IPS-15b (cell line): ENCODE measurements at regions not wholly inside any gene's neighbourhood (a gene's known extent, or its start where the extent isn't known, plus 50 kb on each side); places are given as distances from the start of the nearest gene placed in this dataset.

Experiments
- H3K27me3 ChIP-seq: one replicate; pipeline ENCODE4 v1.6.1; 2013; ENCODE audit warnings: low read length; ENCODE audit not compliant: control insufficient read depth, insufficient read depth
- H3K36me3 ChIP-seq: one replicate; pipeline ENCODE4 v1.6.1; 2013; ENCODE audit warnings: low read length; ENCODE audit not compliant: control insufficient read depth, insufficient read depth
- H3K4me1 ChIP-seq: one replicate; pipeline ENCODE4 v1.6.1; 2013; ENCODE audit warnings: mild to moderate bottlenecking, low read length; ENCODE audit not compliant: control insufficient read depth, insufficient read depth
- H3K4me3 ChIP-seq: one replicate; pipeline ENCODE4 v1.5.1; 2013; ENCODE audit warnings: low read depth, low read length
- H3K9ac ChIP-seq: one replicate; pipeline ENCODE4 v1.6.1; 2013; ENCODE audit warnings: low read depth, mild to moderate bottlenecking, low read length
- H3K9me3 ChIP-seq: one replicate; pipeline ENCODE4 v1.6.1; 2013; ENCODE audit warnings: mild to moderate bottlenecking, low read length; ENCODE audit not compliant: control insufficient read depth, insufficient read depth

GRCh38 chr7:18405726-18406125 is 89.8 kb upstream of the HDAC9 start:
- Histone ChIP-seq H3K27me3 (no peaks in the 10 kb centered on the region), H3K4me1 (peaks cover 26% of the 10 kb centered on the region), H3K9me3 (no peaks in the 10 kb centered on the region), H3K36me3 (no peaks in the 10 kb centered on the region), H3K4me3 (no peak overlapping the region), H3K9ac (no peak overlapping the region)

GRCh38 chr7:18407385-18407784 is 88.2 kb upstream of the HDAC9 start:
- Histone ChIP-seq H3K9me3 (no peaks in the 10 kb centered on the region), H3K36me3 (no peaks in the 10 kb centered on the region), H3K9ac (no peak overlapping the region), H3K4me3 (no peak overlapping the region), H3K27me3 (no peaks in the 10 kb centered on the region), H3K4me1 (peaks cover 18% of the 10 kb centered on the region)

- peaks cover 18% of the 10 kb centered on the region for H3K4me1 ChIP-seq
- no peaks in the 10 kb centered on the region for H3K27me3 ChIP-seq
- H3K9me3 ChIP-seq = no peaks in the 10 kb centered on the region
- H3K4me3 ChIP-seq = no peak overlapping the region
- H3K9ac ChIP-seq = no peak overlapping the region
- H3K36me3 ChIP-seq = no peaks in the 10 kb centered on the region
These were observed 87.1 kb upstream of the HDAC9 start for GRCh38 chr7:18408461-18408860.

GRCh38 chr7:18408868-18409267 is 86.7 kb upstream of the HDAC9 start:
- Histone ChIP-seq H3K36me3 (no peaks in the 10 kb centered on the region), H3K4me3 (no peak overlapping the region), H3K27me3 (no peaks in the 10 kb centered on the region), H3K4me1 (peaks cover 18% of the 10 kb centered on the region), H3K9ac (no peak overlapping the region), H3K9me3 (no peaks in the 10 kb centered on the region)

- Histone ChIP-seq H3K4me3 (no peak overlapping the region), H3K27me3 (no peaks in the 10 kb centered on the region), H3K9me3 (no peaks in the 10 kb centered on the region), H3K36me3 (no peaks in the 10 kb centered on the region), H3K9ac (no peak overlapping the region), H3K4me1 (peaks cover 6% of the 10 kb centered on the region)
These were observed 82.1 kb upstream of the HDAC9 start for GRCh38 chr7:18413447-18413846.

GRCh38 chr7:18414885-18415284 is 80.7 kb upstream of the HDAC9 start:
- Histone ChIP-seq H3K9me3 (no peaks in the 10 kb centered on the region), H3K9ac (no peak overlapping the region), H3K4me1 (no peaks in the 10 kb centered on the region), H3K27me3 (no peaks in the 10 kb centered on the region), H3K4me3 (no peak overlapping the region), H3K36me3 (no peaks in the 10 kb centered on the region)

- Histone ChIP-seq H3K9me3 (no peaks in the 10 kb centered on the region), H3K4me3 (no peak overlapping the region), H3K36me3 (no peaks in the 10 kb centered on the region), H3K4me1 (no peaks in the 10 kb centered on the region), H3K9ac (no peak overlapping the region), H3K27me3 (no peaks in the 10 kb centered on the region)
These were observed 78.6 kb upstream of the HDAC9 start for GRCh38 chr7:18416988-18417387.

- Histone ChIP-seq H3K4me3 (no peak overlapping the region), H3K9me3 (no peaks in the 10 kb centered on the region), H3K27me3 (no peaks in the 10 kb centered on the region), H3K36me3 (no peaks in the 10 kb centered on the region), H3K9ac (no peak overlapping the region), H3K4me1 (no peaks in the 10 kb centered on the region)
These were observed 76.1 kb upstream of the HDAC9 start for GRCh38 chr7:18419456-18419855.

- H3K9ac ChIP-seq = no peak overlapping the region
- H3K9me3 ChIP-seq = no peaks in the 10 kb centered on the region
- H3K4me1 ChIP-seq = no peaks in the 10 kb centered on the region
- no peaks in the 10 kb centered on the region for H3K27me3 ChIP-seq
- H3K4me3 ChIP-seq = no peak overlapping the region
- no peaks in the 10 kb centered on the region for H3K36me3 ChIP-seq
These were observed 75.4 kb upstream of the HDAC9 start for GRCh38 chr7:18420108-18420507.

- no peak overlapping the region for H3K4me3 ChIP-seq
- no peaks in the 10 kb centered on the region for H3K9me3 ChIP-seq
- no peak overlapping the region for H3K9ac ChIP-seq
- no peaks in the 10 kb centered on the region for H3K36me3 ChIP-seq
- H3K27me3 ChIP-seq = no peaks in the 10 kb centered on the region
- H3K4me1 ChIP-seq = no peaks in the 10 kb centered on the region
These were observed 74.8 kb upstream of the HDAC9 start for GRCh38 chr7:18420748-18421147.

GRCh38 chr7:18421297-18422002 is 74.1 kb upstream of the HDAC9 start:
- Histone ChIP-seq H3K4me1 (no peaks in the 10 kb centered on the region), H3K27me3 (no peaks in the 10 kb centered on the region), H3K9ac (no peak overlapping the region), H3K4me3 (no peak overlapping the region), H3K9me3 (no peaks in the 10 kb centered on the region), H3K36me3 (no peaks in the 10 kb centered on the region)

- no peaks in the 10 kb centered on the region for H3K9me3 ChIP-seq
- H3K36me3 ChIP-seq = no peaks in the 10 kb centered on the region
- H3K9ac ChIP-seq = no peak overlapping the region
- H3K27me3 ChIP-seq = no peaks in the 10 kb centered on the region
- no peak overlapping the region for H3K4me3 ChIP-seq
- H3K4me1 ChIP-seq = no peaks in the 10 kb centered on the region
These were observed 70.3 kb upstream of the HDAC9 start for GRCh38 chr7:18425227-18425626.
